NCI-H460 (cell line): ENCODE measurements at regions not wholly inside any gene's neighbourhood (a gene's known extent, or its start where the extent isn't known, plus 50 kb on each side); places are given as distances from the start of the nearest gene placed in this dataset.

Source experiments
- DNase-seq: peaks from one replicate; pipeline ENCODE4 v3.0.0-alpha.2; 2016; ENCODE audit warnings: low read depth; ENCODE audit errors: extremely low read depth

DNA sequence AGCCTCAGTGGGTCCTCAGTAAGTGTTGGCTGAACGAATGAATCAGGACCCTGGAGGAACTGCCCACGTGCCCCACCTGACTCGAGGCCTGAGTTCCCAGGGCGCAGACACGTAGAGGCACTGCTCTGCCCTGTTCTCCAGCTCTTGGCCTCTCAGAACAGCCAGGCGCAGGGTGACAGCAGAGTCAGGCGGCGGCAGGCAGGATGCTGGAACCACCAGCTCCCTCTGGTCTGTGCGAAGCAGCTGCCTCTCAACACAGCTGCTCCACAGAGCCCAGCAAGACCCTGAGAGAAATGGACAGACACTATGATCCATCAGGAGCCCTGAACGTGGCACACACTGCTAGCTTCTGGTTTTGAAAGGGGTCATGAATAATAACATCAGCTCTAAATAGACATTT, 53.1 kb upstream of the BCO1 start:
- DNase-seq, result no peak

DNA sequence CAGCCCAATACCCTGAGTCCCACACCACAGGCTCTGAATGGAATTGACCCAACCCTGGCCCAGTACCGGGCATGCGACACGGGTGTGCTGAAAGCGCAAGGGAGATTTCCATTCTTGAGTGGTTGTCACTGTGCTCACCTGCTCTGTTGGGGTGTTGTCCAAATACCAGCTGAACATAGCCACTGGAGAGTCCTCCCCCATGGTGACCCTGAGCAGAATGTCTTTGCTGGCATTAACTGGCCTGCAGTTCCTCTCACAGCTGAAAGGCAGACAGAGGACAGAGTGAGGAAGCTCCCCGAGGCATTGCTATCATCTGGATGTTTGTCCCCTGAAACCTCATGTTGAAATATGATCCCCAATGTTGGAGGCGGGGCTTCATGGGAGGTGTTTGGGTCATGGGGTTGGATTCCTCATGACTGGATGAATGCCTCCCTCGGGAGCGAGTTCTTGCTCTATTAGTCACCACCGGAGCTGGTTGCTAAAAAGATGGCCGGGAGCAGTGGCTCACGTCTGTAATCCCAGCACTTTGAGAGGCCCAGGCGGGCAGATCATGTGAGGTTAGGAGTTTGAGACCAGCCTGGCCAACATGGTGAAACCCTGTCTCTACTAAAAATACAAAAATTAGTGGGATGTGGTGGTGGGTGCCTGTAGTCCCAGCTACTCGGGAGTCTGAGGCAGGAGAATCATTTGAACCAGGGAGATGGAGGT, 57.3 kb upstream of the BCO1 start:
- peak; percentile 92 for DNase-seq

DNA sequence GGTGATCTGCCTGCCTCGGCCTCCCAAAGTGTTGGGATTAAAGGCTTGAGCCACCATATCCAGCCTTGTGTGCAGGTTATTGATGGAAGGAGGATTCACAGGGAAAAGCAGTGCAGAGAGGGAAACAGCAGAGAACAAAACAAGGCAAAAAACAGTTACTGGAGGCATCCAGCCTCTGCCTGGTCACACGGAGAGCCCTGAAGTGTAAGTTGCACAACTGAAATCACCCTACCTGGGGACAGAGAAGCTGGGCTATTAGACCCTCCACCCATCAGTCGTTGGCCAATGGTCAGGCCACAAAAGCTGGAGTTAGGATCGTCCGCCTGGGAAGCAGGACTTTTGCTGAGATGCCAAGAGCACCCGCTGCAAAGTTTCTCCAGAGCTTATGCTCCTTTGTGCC, 57.9 kb upstream of the BCO1 start:
- DNase-seq, result no peak

DNA sequence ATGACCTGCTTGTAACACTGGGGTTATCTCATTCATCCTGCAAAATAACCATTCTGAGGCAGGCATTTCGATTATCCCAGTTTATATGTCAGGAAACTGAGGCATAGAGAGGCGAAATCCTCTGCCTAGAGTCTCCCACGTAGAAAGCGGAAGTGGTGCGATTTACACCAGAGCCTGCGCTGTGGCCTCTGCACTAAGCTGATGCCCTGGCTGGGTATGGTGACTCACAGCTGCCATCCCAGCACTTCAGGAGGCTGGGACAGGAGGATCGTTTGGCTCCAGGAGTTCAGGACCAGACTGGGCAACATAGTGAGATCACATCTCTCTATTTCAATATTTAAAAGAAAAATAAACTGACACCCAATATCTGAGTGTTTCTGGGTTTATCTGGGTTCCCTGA, 59.3 kb upstream of the BCO1 start:
- DNase-seq, result no peak

DNA sequence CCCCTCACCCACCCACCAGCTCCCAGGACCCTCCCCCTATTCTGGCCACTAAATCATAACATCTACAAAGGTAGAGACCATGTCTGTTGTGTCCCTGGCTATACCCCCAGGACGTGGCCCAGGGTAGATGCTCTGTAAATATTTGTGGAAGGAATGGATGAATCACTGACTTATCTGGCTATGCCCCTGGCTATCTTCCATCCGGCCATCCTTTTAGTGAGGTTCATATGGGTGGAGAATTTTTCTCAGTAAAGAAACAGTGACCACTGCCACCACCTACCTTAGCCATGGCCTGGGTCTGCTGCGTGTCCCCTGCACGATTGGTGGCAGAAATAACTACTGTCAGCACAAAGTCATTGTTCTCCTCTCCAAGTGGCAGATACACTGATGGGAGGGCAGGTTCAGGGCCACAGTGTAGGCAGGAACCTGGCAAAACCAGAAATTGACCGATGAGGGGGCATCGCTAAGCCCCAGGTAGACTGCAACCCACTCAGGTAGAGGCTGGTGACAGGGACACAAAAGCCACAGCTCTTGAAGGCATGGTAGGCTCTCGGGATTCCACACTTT, 63.1 kb upstream of the BCO1 start:
- no peak for DNase-seq

DNA sequence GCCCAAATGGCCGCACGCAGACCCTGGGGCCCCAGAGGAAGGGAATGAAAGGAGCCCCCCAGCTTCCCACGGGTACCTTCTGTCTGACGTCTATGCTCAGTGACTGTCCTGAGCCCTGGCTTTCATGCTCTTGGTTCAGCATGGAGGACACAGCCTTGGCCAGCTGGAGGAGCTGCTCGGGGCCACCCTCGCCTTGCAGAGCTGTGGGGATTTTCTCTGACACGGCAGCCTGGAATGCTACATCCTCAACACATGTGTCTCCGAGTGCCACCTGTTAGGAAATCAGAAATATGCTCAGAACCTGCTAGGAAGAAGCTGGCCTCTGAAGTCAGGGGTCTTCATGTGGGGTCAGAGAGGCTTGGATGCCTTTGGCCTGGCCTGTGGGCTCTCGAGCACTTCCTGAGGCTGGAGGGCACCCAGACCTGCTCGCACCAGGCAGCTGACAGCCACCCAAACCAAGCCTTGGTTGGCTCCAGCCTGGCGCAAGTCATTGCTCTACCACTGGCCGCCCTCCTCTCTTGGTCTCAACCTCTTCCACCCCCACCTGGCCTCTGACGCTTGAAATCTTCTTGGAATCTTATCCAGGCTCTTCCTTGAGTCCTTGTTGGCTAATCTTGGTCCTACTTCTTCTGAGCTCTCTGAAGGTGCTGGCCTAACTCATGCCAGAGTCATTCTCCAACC, 63.7 kb upstream of the BCO1 start:
- no peak for DNase-seq

DNA sequence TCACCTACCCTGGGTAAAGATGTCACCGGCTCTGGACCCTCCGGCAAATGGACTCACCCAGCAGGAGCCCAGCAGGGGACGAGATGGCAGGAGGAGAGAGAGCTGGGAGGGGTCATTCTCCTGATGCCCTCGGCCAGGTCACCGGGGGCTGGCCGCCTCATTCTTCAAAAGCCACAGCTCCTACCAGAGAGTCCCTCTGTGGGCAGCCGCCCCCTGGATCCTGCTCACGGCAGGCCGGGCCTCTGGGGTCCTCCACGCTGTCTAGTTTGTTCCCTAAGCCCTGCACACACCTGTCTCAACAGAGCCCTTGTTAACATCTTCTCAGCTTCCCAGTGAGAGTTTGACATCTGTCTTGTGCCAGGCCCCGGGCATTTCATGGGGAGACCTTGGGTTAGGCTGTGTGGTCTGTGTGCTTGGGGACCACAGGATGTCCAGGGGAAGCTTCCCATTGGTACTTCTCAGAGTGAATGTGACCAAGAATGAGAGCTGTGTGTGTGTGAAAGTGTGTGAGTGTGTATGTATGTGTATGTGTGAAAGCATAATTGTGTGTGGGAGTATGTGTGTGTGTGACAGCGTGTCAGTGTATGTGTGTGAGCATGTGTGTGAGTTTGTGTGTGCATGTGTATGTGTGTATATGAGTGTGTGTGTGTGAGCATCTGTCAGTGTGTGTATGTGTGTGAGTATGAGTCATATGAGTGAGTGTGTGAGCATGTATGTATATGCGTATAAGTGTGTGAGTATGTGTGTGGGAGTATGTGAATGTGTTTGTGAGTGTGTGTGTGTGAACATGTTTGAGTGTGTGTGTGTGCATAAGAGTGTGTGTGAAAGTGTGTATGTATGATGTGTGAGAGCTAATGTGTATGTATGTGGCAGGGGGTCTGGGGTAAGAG, 65.5 kb upstream of the BCO1 start:
- DNase-seq, result no peak

DNA sequence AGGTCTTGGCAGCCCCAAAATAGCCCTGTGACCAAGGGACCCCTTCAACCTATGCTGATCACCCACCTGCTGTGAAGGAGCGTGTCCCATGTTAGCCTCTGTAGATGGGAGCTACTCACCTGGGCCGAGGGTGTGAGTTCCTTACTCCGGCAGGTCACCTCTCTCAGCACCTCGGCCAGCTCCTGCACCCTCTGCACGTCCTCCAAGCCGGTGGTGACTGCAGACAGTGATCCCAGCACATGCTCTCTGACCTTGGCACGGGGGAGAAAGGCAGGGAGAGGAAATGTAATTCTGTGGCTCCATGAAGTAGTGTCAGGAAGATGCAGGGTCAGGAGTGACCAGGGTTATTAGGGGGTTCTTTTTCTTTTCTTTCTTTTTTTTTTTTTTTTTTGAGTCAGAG, 67.7 kb upstream of the BCO1 start:
- DNase-seq, result no peak

DNA sequence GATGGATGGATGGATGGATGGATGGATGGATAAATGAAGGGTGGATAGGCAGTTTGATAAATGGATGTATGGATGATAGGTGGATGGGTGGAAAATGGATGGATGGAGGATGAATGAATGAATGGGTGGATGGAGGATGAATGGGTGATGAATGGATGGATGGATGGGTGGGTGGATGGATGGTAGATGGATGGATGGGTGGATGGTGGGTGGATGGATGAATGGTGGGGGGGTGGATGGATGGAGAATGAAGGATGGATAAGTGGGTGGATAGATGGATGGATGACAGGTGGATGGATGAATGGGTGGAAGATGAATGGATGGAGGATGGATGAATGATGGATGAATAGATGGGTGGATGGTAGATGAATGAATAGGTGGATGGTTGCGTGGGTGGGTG, 70.1 kb upstream of the BCO1 start:
- DNase-seq, result no peak

DNA sequence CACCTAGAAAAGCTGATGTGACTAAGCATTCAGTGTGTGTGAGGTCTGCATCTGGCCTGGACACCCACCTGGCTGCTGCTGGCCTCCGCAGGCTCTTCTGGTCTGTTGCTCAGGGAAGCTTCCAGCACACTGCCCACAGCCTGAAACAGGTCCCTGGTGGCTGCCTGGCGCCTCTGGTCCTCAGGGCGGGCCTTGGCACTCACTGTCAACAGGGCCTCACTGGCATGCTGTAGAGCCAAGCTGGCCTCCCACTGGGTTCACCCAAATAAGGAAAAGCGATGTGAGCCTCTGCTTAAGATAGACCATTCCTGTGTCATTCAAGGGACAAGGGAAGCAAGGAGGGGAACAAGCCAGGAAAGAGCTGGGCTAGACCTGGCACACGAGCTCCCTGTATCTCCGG, 70.6 kb upstream of the BCO1 start:
- no peak for DNase-seq

DNA sequence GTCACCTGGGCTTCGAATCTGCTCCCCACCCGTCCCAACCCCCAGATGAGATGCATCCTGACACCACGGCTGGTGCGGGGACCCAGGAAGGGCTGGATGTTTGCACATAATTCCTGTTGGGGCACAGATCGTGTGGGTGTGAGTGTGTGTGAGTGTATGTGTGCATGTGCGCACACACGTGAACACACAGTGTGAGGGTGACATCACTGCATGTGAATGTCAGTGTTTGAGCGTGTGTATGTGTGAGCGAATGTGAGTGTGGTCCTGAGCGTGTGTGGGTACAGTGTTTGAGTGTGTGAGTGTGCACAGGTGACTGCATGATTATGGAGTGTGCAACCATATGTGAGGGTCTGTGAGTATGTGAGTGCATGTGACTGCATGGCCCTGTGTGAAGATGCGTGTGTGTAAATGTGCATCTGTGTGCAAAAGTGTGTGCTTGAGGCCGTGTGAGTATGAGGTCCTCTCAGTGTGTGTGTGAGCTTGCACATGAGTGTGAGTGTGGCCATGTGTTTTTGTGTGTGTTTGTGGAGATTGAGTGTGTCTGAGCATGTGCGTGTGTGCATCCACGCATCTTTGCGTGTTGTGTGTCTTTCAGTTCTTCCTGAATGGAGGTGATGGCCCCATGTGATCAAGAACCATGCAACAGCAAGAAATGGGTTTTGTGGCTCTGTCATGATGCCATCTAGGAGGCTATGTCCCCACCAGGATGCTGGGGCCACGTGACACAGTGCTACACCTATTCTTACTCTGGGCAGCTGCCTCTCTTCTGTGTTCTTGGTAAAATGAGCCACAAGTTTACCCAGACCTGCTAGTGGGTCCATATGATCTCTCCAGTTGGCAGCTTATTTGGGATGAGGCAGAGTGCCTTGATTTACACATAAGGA, 70.5 kb upstream of the GCSH start:
- DNase-seq, result no peak

DNA sequence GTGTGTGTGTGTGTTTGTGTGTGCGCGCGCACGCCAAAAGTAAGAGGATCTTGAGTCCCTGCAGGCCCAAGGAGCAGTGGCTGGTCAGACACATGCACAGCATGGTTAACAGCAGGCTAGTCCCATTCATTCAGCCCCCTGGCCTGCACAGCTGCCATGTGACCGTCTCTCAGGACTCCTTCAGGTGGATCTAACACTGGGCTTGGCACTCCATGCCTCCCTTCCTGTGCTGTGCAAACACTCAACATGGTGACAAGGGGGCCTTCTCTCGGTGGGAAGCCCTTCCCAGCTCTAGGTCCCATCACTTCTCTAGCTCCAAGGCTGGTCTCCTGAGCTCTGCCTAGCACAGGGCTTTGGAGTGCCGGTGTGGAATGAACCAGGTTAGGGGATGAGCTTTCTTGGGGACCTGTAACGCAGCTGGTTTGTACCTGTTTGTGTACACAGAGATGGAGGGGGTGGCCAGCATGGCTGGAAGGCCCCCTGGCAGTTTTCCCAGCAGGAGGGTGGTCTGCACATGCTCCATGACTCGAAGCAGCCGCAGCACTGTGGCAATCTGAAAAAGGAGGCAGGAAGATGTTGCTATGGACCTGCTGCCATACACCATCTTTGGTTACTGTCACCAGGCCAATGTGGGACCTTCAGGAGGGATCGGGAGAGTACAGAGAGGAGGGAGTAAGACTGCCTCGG, 69.4 kb upstream of the GCSH start:
- DNase-seq, result no peak

DNA sequence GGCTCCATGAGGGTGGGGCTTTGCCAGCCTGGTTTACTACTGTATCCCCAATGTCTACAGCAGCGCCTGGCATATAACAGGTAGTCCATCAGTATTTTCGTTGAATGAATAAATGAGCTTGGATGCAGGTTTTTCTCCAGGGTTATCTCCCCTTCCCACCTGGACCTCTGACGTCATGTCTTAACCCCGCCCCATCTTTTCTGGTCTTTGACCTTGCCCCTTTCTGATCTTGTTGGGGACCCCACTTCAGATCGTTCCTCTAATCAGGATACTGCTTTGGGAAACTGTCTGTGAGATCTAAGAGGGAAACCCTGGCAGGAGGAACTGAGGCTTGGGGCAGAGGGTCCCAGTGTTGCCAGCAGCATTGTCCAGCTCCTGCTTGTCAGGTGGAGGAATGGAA, 68.8 kb upstream of the GCSH start:
- DNase-seq, result no peak

DNA sequence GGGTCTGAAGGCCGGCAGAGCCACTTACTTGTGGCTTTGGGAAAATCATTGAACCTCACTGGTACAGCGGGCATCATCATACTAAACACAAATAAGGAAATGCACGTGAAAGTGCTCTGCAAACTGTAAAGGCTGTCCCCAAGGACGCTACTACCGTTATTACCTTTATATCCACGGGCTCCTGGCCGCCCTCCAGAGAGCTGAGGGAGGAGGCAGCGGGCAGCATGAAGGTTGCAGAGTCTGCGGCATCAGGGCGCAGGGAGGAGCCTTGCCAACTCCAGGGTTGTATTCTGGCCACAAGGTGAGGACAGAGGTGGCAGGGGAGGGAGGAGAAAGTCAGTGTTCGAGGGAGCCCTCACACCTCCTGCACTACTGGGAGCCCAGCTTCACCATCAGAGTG, 68.3 kb upstream of the GCSH start:
- no peak for DNase-seq

DNA sequence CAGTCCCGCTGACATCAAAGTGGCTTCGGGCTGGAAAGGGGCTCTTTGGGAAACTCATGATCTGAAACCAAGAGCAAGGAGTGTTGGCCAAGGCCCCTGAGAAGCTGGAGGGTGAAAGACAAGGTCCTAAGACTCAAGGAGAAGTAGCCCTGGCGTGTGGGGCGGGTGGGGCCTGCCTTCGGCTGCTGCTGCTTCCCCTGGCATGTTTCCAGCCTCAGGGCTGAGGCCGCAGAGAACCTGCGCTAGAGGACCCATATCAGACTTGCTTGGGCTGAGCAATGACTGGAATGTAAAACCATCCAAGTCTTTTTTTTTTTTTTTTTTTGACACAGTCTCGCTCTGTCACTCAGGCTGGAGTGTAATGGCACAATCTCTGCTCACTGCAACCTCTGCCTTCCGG, 67.5 kb upstream of the GCSH start:
- no peak for DNase-seq

DNA sequence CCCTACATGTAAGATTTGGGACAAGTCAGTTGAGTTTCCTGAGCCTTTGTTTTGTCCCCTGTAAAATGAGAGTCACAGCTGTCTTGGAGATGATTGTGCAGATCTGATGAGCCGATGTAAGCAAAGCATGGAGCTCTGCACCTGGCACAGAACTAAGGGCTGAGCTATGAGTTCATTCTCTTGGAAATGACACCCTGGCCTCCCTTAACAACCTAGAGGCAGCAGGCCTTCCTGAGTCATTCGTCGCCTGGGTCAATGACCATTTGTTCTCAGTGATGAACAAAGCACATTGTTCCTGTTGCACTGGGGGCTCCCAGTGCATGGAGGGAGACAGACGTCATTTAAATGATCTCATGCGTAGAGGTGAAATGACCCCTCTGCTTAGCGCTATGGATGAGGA, 62.8 kb upstream of the GCSH start:
- DNase-seq, result no peak

DNA sequence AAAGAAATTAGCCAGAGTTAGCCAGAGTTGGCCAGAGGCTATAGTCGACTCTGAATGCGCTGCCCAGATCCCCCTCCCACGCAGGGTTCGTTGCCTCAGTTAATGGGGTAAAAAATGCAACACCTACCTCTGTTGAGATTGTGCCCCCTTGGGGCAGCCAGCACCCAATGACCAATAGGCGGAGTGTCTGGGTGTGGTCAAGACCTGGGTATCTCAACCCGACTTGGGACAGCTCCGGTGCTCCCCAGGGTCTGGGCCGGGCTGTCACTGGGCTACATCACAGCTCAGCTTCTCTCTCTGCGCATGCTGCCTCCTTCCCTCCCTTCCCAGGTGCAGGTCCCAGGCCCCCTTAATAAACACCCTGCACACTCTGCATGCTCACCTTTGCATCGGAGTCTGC, 59.6 kb upstream of the GCSH start:
- DNase-seq, result no peak

DNA sequence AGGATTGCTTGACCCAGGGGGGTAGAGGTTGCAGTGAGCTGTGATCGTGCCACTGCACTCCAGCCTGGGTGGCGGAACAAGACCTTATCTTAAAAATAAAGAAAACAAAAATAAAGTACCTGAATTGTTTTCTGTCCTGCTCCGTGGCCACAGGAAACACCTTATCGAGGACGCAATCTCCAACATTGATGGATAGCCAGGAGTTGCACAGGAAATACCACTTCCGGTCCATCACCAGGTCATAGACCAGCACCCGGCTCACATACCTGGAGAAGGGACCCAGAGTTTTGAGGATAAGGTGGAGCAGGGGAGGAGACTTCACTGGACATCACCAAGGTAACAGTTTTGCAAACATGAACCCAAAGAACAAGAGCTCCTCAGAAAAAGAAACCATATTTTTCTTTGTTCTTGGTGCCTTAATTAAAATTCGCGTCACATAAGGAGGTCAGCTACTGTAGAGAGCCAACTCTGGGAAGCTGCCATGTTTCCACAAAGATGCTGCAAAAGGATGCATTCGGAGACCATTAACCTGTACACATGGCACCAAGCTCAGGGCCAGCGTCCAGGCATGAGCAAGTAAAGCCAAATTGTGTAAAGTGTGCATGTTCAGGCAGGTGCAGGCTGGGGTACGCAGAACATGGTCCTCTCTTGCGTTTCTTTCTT, 55.6 kb upstream of the GCSH start:
- DNase-seq, result no peak

DNA sequence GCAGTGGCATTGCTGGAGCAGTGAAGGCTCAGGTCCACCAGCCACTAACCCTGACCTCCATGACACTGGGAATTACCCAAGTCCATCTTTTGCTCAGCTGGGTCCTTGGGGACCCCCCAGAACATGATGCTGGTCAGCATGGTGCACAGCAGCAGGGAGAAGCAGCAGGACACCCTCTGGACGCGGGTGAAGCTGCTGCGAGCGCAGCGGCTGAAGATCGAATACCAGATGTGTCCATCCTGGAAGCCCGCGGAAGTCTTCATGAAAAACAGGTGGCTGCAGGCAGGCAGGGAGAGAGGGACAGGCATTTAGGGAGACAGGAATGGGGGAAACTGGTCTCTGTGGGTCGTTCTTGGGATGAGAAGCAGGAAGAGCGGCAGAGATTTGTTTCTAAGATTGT, 53.4 kb upstream of the GCSH start:
- no peak for DNase-seq
